HepG2 (cell line): ENCODE measurements at regions not wholly inside any gene's neighbourhood (a gene's known extent, or its start where the extent isn't known, plus 50 kb on each side); places are given as distances from the start of the nearest gene placed in this dataset.

ENCODE experiments used
- GTF2F1 ChIP-seq: fragments of 150-350 bp; IDR thresholded peaks from 2 replicates; pipeline ENCODE4 v1.6.1; 2014; ENCODE audit warnings: low read length
- MED8 ChIP-seq: sonication (generic); formaldehyde crosslinking; IDR thresholded peaks from 2 replicates; pipeline ENCODE4 v1.8.1; 2023; ENCODE audit warnings: mild to moderate bottlenecking, missing genetic modification reagents; ENCODE audit not compliant: insufficient replicate concordance
- MTA1 ChIP-seq: sonication (generic); formaldehyde crosslinking; IDR thresholded peaks from 2 replicates; pipeline ENCODE4 v1.4.0; 2020; ENCODE audit warnings: missing genetic modification reagents, mild to moderate bottlenecking, borderline replicate concordance
- MYNN ChIP-seq: sonication (generic); formaldehyde crosslinking; IDR thresholded peaks from 2 replicates; pipeline ENCODE4 v1.4.0; 2020; ENCODE audit warnings: mild to moderate bottlenecking, low read depth, missing genetic modification reagents
- NR2F6 ChIP-seq, 2 experiments: IDR thresholded peaks; 2 replicates each; pipeline ENCODE4 v1.6.1; 2016; ENCODE audit warnings: antibody characterized with exemption in 1 of 2, mild to moderate bottlenecking in 1 of 2
- RBM39 ChIP-seq: fragments of 200-400 bp; formaldehyde crosslinking; IDR thresholded peaks from one replicate; pipeline ENCODE4 v1.6.1; 2018; ENCODE audit warnings: antibody characterized with exemption, mild to moderate bottlenecking, low read depth, low read length; ENCODE audit not compliant: poor library complexity, severe bottlenecking
- REXO4 ChIP-seq: sonication (generic); formaldehyde crosslinking; IDR thresholded peaks from 2 replicates; pipeline ENCODE4 v1.8.0; 2022; ENCODE audit warnings: missing genetic modification reagents, mild to moderate bottlenecking, borderline replicate concordance
- SAFB2 ChIP-seq: sonication (generic); formaldehyde crosslinking; IDR thresholded peaks from 2 replicates; pipeline ENCODE4 v1.5.1; 2020; ENCODE audit warnings: missing genetic modification reagents, low read depth, mild to moderate bottlenecking, borderline replicate concordance
- SRSF9 ChIP-seq: fragments of 200-400 bp; formaldehyde crosslinking; IDR thresholded peaks from 2 replicates; pipeline ENCODE4 v1.6.1; 2018; ENCODE audit warnings: borderline replicate concordance, mild to moderate bottlenecking, low read depth, low read length; ENCODE audit not compliant: insufficient read depth, poor library complexity, severe bottlenecking
- TOPORS ChIP-seq: sonication (generic); formaldehyde crosslinking; IDR thresholded peaks from 2 replicates; pipeline ENCODE4 v1.8.0; 2023; ENCODE audit warnings: mild to moderate bottlenecking, missing genetic modification reagents
- ZBTB7A ChIP-seq: sonication (generic); formaldehyde crosslinking; IDR thresholded peaks from 2 replicates; pipeline ENCODE4 v1.8.0; 2022; ENCODE audit warnings: mild to moderate bottlenecking, missing genetic modification reagents
- ZNF329 ChIP-seq: sonication (generic); formaldehyde crosslinking; IDR thresholded peaks from 2 replicates; pipeline ENCODE4 v1.9.0; 2021; ENCODE audit warnings: low read depth, mild to moderate bottlenecking, missing genetic modification reagents
- ZNF556 ChIP-seq: sonication (generic); formaldehyde crosslinking; IDR thresholded peaks from 2 replicates; pipeline ENCODE4 v1.4.0; 2020; ENCODE audit warnings: mild to moderate bottlenecking, missing genetic modification reagents, borderline replicate concordance
- TF ChIP-seq, protein P1 (sequence below): sonication (generic); formaldehyde crosslinking; IDR thresholded peaks from 2 replicates; pipeline ENCODE4 v1.4.0; 2020; ENCODE audit warnings: missing genetic modification reagents
- TF ChIP-seq, protein P2 (sequence below): sonication (generic); formaldehyde crosslinking; IDR thresholded peaks from 2 replicates; pipeline ENCODE4 v1.5.0; 2020; ENCODE audit warnings: missing genetic modification reagents, mild to moderate bottlenecking, borderline replicate concordance
- TF ChIP-seq, protein P3 (sequence below): sonication (generic); formaldehyde crosslinking; IDR thresholded peaks from 2 replicates; pipeline ENCODE4 v1.5.0; 2020; ENCODE audit warnings: mild to moderate bottlenecking, missing genetic modification reagents
- TF ChIP-seq, protein P4 (sequence below): sonication (generic); formaldehyde crosslinking; conservative IDR thresholded peaks from 2 replicates; pipeline ENCODE4 v1.4.0; 2020; ENCODE audit warnings: mild to moderate bottlenecking, missing genetic modification reagents, moderate library complexity
- TF ChIP-seq, protein P5 (sequence below): sonication (generic); formaldehyde crosslinking; IDR thresholded peaks from 2 replicates; pipeline ENCODE4 v1.4.0; 2020; ENCODE audit warnings: missing genetic modification reagents

DNA sequence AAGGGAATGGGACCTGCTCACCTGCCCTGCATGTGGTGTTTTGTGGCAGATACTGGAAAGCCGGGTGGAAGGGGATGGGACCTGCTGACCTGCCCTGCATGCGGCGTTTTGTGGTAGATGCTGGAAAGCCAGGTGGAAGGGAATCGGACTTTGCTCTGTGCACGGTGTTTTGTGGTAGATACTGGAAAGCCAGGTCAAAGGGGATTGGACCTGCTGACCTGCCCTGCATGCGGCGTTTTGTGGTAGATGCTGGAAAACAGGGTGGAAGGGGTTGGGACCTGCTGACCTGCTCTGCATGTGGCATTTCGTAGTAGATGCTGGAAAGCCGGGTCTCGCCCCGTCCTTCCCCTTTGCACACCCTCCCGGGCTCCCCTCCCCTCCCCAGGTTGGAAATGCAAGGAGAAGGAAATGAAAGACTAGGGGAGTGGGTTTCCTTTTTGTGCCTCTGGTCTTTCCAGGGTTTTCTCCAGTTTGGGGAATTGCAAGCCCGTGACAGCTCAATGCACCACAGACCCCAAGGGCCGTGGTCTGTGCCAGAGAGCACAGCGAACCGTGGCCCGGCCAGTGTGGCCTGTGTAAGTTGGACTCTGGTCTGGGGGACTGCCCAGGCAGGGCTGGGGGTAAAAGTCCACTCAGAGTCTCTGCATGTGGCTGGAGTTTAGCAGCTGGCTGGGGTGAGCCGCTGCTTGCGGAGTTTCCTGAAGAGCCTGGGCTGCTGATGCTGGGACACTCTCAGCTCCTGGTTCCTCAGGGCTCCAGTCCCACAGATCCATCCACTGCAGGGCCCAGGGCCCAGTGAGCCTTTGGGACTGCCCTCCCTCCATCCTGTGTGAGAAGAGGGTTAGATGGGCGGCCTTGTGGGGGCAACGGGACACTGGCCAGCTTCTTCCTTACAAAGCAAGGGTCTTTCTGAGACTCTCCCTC lies 105.5 kb downstream of the CRYAA start (continued):
- TF ChIP-seq REXO4 (no peak), NR2F6 (IDR thresholded peaks at IDR 0.05) (peak; percentile 76), NR2F6 (CRISPR knock-in tag; IDR thresholded peaks at IDR 0.05) (peak; percentile 78), SRSF9 (no peak), MYNN (no peak), SAFB2 (no peak), MTA1 (CRISPR knock-in tag) (peak; percentile 71; the same call in 1 of the 2 replicates), ZBTB7A (CRISPR knock-in tag) (no peak), TOPORS (no peak), MED8 (peak; percentile 28), GTF2F1 (no peak), RBM39 (no peak), ZNF329 (CRISPR knock-in tag) (no peak), ZNF556 (CRISPR knock-in tag) (no peak)
- TF ChIP-seq, protein P1, sequence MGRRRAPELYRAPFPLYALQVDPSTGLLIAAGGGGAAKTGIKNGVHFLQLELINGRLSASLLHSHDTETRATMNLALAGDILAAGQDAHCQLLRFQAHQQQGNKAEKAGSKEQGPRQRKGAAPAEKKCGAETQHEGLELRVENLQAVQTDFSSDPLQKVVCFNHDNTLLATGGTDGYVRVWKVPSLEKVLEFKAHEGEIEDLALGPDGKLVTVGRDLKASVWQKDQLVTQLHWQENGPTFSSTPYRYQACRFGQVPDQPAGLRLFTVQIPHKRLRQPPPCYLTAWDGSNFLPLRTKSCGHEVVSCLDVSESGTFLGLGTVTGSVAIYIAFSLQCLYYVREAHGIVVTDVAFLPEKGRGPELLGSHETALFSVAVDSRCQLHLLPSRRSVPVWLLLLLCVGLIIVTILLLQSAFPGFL (CRISPR knock-in tag) = no peak
- TF ChIP-seq, protein P2, sequence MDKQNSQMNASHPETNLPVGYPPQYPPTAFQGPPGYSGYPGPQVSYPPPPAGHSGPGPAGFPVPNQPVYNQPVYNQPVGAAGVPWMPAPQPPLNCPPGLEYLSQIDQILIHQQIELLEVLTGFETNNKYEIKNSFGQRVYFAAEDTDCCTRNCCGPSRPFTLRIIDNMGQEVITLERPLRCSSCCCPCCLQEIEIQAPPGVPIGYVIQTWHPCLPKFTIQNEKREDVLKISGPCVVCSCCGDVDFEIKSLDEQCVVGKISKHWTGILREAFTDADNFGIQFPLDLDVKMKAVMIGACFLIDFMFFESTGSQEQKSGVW (CRISPR knock-in tag) = no peak
- TF ChIP-seq, protein P3, sequence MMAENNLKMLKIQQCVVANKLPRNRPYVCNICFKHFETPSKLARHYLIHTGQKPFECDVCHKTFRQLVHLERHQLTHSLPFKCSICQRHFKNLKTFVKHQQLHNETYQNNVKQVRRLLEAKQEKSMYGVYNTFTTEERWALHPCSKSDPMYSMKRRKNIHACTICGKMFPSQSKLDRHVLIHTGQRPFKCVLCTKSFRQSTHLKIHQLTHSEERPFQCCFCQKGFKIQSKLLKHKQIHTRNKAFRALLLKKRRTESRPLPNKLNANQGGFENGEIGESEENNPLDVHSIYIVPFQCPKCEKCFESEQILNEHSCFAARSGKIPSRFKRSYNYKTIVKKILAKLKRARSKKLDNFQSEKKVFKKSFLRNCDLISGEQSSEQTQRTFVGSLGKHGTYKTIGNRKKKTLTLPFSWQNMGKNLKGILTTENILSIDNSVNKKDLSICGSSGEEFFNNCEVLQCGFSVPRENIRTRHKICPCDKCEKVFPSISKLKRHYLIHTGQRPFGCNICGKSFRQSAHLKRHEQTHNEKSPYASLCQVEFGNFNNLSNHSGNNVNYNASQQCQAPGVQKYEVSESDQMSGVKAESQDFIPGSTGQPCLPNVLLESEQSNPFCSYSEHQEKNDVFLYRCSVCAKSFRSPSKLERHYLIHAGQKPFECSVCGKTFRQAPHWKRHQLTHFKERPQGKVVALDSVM (CRISPR knock-in tag) = no peak
- TF ChIP-seq, protein P4, sequence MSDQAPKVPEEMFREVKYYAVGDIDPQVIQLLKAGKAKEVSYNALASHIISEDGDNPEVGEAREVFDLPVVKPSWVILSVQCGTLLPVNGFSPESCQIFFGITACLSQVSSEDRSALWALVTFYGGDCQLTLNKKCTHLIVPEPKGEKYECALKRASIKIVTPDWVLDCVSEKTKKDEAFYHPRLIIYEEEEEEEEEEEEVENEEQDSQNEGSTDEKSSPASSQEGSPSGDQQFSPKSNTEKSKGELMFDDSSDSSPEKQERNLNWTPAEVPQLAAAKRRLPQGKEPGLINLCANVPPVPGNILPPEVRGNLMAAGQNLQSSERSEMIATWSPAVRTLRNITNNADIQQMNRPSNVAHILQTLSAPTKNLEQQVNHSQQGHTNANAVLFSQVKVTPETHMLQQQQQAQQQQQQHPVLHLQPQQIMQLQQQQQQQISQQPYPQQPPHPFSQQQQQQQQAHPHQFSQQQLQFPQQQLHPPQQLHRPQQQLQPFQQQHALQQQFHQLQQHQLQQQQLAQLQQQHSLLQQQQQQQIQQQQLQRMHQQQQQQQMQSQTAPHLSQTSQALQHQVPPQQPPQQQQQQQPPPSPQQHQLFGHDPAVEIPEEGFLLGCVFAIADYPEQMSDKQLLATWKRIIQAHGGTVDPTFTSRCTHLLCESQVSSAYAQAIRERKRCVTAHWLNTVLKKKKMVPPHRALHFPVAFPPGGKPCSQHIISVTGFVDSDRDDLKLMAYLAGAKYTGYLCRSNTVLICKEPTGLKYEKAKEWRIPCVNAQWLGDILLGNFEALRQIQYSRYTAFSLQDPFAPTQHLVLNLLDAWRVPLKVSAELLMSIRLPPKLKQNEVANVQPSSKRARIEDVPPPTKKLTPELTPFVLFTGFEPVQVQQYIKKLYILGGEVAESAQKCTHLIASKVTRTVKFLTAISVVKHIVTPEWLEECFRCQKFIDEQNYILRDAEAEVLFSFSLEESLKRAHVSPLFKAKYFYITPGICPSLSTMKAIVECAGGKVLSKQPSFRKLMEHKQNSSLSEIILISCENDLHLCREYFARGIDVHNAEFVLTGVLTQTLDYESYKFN (CRISPR knock-in tag) = peak; percentile 55
- TF ChIP-seq, protein P5, sequence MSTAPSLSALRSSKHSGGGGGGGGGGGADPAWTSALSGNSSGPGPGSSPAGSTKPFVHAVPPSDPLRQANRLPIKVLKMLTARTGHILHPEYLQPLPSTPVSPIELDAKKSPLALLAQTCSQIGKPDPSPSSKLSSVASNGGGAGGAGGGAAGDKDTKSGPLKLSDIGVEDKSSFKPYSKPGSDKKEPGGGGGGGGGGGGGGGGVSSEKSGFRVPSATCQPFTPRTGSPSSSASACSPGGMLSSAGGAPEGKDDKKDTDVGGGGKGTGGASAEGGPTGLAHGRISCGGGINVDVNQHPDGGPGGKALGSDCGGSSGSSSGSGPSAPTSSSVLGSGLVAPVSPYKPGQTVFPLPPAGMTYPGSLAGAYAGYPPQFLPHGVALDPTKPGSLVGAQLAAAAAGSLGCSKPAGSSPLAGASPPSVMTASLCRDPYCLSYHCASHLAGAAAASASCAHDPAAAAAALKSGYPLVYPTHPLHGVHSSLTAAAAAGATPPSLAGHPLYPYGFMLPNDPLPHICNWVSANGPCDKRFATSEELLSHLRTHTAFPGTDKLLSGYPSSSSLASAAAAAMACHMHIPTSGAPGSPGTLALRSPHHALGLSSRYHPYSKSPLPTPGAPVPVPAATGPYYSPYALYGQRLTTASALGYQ = no peak
